ENCODE measurements at regions not wholly inside any gene's neighbourhood (a gene's known extent, or its start where the extent isn't known, plus 50 kb on each side); places are given as distances from the start of the nearest gene placed in this dataset.
A peak's percentile ranks its signal among the peaks of the same experiment; 100 is the strongest.

GRCh38 chr2:236827997-236828396 is 257.7 kb upstream of the COPS8 start:
- H3K4me1 ChIP-seq, result peaks cover 17% of the 10 kb centered on the region
- DNase-seq (no peak), ATAC-seq (no peak)
- no peak overlapping the region for H3K4me3 ChIP-seq
- no peaks in the 10 kb centered on the region for H3K9me3 ChIP-seq
- TF ChIP-seq, protein P1, sequence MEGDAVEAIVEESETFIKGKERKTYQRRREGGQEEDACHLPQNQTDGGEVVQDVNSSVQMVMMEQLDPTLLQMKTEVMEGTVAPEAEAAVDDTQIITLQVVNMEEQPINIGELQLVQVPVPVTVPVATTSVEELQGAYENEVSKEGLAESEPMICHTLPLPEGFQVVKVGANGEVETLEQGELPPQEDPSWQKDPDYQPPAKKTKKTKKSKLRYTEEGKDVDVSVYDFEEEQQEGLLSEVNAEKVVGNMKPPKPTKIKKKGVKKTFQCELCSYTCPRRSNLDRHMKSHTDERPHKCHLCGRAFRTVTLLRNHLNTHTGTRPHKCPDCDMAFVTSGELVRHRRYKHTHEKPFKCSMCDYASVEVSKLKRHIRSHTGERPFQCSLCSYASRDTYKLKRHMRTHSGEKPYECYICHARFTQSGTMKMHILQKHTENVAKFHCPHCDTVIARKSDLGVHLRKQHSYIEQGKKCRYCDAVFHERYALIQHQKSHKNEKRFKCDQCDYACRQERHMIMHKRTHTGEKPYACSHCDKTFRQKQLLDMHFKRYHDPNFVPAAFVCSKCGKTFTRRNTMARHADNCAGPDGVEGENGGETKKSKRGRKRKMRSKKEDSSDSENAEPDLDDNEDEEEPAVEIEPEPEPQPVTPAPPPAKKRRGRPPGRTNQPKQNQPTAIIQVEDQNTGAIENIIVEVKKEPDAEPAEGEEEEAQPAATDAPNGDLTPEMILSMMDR (IDR thresholded peaks at IDR 0.05), result no peak
- no peaks in the 10 kb centered on the region for H3K36me3 ChIP-seq
- intact Hi-C loops (cut with DNase I), result no loop called here
- H3K27me3 ChIP-seq (ENCODE audit: low read depth), result no peaks in the 10 kb centered on the region
- no peak overlapping the region for H3K27ac ChIP-seq

GRCh38 chr2:236828820-236829219 is 256.9 kb upstream of the COPS8 start:
- Histone ChIP-seq H3K4me1 (peaks cover 17% of the 10 kb centered on the region), H3K4me3 (no peak overlapping the region), H3K9me3 (no peaks in the 10 kb centered on the region), H3K36me3 (no peaks in the 10 kb centered on the region), H3K27me3 (ENCODE audit: low read depth) (no peaks in the 10 kb centered on the region), H3K27ac (no peak overlapping the region)
- TF ChIP-seq, protein P1 (IDR thresholded peaks at IDR 0.05), result no peak
- intact Hi-C loops (cut with DNase I), result no loop called here
- ATAC-seq (no peak), DNase-seq (no peak)

- intact Hi-C loops (cut with DNase I), result no loop called here
- H3K4me3 ChIP-seq, result no peak overlapping the region
- peaks cover 3% of the 10 kb centered on the region for H3K4me1 ChIP-seq
- H3K27ac ChIP-seq, result no peak overlapping the region
- H3K27me3 ChIP-seq (ENCODE audit: low read depth), result no peaks in the 10 kb centered on the region
- H3K36me3 ChIP-seq, result no peaks in the 10 kb centered on the region
- no peak for DNase-seq
- no peaks in the 10 kb centered on the region for H3K9me3 ChIP-seq
- no peak for ATAC-seq
- TF ChIP-seq, protein P1 (IDR thresholded peaks at IDR 0.05), result no peak
Observed at GRCh38 chr2:236830926-236831325, 254.8 kb upstream of the COPS8 start.

- Histone ChIP-seq H3K27me3 (ENCODE audit: low read depth) (no peaks in the 10 kb centered on the region), H3K27ac (no peak overlapping the region), H3K36me3 (no peaks in the 10 kb centered on the region), H3K4me3 (no peak overlapping the region), H3K9me3 (no peaks in the 10 kb centered on the region), H3K4me1 (no peaks in the 10 kb centered on the region)
- TF ChIP-seq, protein P1 (IDR thresholded peaks at IDR 0.05), result no peak
- intact Hi-C loops (cut with DNase I), result no loop called here
- ATAC-seq (no peak), DNase-seq (no peak)
Observed at GRCh38 chr2:236831698-236832097, 254.0 kb upstream of the COPS8 start.

- H3K27me3 ChIP-seq (ENCODE audit: low read depth), result no peaks in the 10 kb centered on the region
- no peak overlapping the region for H3K4me3 ChIP-seq
- no peaks in the 10 kb centered on the region for H3K36me3 ChIP-seq
- no peaks in the 10 kb centered on the region for H3K9me3 ChIP-seq
- ATAC-seq (peak in 1 of 2 donors; percentile 36), DNase-seq (no peak)
- TF ChIP-seq, protein P1 (IDR thresholded peaks at IDR 0.05), result no peak
- H3K27ac ChIP-seq, result no peak overlapping the region
- intact Hi-C loops (cut with DNase I), result no loop called here
- H3K4me1 ChIP-seq, result no peaks in the 10 kb centered on the region
Observed at GRCh38 chr2:236833501-236834073, 252.1 kb upstream of the COPS8 start.

Data from lower lobe of right lung (tissue), 2 donors.